Activated CD4-positive, alpha-beta T cell treated with anti-CD3 and anti-CD28 coated beads, Interleukin-2, Interleukin-6, amounts not matched to agents 100 ng/mL and 50 ng/mL, durations not matched to agents 16 hours and 8 hours (primary cell): ENCODE measurements at regions not wholly inside any gene's neighbourhood (a gene's known extent, or its start where the extent isn't known, plus 50 kb on each side); places are given as distances from the start of the nearest gene placed in this dataset.

Experiments used
- DNase-seq: peaks from one replicate; pipeline ENCODE4 v3.0.0-alpha.2; 2020

DNA sequence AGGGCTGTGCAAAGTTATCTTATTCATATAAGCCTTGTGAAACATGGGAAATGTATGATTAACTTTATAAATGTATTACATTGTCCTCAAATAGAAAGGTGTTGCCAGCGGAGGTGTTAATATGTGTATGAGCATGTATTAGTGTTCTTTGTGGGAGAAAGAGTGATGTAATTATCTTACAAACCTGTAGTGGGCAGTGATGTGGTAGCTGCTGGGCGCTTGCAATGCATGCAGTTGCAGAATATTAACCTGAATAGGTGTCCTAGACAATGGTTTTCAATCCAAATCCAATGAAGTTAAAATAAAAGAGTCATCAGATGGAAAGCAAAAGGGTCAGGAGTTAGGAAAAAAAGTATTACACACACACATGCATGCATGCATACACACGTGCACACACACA lies 881.3 kb upstream of the CADM2 start:
- DNase-seq = no peak

DNA sequence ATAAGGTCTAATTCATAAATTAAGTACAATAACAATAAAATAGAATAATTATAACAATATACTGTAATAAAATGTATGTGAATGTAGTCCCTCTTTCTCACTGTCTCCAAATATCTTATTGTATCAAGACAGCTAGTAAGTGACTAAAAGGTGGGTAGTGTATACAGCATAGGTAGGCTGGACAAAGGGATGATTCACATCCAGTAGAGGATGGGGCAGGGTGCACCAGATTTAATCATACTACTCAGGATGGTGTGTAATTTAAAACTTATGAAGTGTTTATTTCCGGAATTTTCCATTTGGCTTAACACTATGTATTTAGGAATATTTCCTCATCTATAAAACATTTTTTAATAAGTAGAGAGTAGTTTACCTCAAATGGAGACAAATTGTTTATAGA lies 876.1 kb upstream of the CADM2 start:
- no peak for DNase-seq

DNA sequence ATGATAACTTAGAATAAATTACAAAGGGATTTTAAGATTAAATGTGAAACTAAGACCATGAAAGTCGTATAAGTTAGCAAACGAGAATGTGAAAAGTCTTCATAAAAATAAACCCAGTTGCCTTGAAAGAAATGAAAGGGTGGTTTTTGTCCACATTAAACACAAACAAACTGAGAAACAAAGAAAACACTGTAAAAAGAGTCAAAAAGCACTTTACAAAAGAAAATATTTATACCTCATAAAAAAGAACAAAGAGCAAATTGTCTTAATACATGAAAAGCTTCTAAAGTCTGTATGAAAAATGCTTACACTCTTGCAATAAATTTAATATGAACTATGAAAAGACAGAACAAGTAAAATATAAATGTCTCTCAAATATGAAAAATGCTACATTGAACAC lies 865.9 kb upstream of the CADM2 start:
- no peak for DNase-seq

DNA sequence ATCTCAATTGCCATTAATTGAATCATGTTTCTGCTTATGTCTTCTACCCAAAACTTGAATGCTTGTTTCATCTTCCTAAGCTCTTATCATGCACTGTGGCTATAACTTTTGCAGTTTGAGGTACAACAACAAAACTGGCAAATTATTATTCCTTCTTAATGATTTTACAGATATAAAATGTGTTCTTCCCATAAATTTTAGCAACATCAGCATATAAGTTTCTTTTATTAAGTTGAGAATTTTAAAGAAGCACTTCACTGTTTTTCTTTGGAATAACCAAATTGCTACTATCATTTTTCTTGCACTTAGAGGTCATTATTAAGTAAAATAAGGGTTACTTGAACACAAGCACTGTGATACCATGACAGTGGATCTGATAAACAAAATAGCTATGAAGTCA lies 862.6 kb upstream of the CADM2 start:
- DNase-seq = no peak

DNA sequence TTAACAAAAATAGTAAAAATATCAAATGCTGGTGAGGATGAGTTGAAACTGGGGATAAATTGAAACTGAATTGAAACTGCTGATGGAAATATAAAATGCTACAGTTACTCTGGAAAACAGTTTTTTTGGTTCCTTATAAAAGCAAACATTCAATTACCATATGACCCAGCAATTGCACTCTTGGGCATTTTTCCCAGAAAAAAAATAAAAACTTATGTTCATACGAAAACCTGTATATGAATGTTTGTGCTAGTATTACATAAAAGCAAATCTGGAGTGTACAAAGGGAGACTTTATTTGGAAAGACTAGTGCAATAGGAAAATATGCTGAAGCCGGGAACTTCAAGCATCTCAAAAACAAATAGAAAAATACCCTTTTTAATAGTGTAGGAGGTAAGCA lies 857.9 kb upstream of the CADM2 start:
- no peak for DNase-seq

DNA sequence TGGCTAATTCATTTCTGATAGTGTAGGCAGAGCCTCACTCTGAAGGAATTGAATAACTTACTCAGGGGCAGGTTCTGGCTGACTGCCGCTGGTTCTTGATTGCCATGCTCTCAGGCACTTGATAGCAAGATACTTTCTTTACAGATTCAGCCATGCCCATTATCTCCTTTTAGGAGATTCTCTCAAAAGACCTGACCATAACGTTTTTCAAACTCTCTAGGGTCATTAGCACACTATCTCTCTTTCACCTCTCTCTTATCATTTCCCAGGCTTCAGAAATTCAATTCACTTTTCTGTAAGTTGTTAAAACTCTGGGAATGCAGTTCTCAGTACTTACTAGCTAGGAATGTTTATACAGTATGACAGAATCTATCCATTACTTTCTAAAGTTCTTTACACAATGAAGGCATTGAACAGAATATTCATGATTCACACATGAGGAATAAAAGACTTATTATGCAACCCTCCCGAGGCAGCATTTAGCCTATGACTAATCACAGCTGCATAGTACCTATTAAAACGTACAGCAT lies 850.3 kb upstream of the CADM2 start:
- no peak for DNase-seq

DNA sequence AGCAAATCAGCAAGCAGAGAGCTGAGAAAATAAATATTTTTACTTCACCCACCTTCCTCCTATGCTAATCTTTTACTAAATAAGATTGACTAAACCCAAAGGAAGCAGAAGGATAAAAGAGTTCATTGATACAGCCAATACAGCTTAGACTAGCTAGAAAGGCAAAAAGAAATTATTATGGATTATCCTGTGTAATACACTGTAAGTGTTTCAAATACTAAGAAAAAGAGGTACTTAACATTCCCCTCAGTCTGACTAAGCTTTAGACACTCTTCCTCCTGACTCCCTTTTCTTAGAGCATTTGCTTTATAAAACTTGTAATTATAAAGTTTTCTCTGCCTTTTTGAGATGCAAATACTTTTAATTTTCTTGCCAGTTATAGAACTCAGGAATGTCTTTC lies 848.9 kb upstream of the CADM2 start:
- DNase-seq = no peak

DNA sequence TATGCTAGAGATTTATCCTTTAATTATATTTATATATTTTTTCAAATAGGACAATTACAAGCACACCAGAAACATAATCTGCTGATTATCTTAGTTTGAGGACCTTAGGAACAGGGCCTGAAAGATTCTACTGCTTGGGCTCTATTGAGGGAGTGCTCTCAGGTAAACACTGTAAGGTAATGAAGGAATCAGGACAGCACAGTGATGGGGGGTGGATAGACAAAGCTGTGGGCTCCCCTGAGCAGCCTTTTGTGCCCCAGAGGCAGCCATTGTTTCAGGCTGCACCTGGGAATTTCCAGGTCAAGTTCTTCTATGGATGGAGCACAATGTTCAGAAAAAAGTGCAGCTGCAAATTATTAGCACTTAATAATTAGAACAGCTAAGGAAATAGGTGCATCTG lies 848.0 kb upstream of the CADM2 start:
- no peak for DNase-seq

DNA sequence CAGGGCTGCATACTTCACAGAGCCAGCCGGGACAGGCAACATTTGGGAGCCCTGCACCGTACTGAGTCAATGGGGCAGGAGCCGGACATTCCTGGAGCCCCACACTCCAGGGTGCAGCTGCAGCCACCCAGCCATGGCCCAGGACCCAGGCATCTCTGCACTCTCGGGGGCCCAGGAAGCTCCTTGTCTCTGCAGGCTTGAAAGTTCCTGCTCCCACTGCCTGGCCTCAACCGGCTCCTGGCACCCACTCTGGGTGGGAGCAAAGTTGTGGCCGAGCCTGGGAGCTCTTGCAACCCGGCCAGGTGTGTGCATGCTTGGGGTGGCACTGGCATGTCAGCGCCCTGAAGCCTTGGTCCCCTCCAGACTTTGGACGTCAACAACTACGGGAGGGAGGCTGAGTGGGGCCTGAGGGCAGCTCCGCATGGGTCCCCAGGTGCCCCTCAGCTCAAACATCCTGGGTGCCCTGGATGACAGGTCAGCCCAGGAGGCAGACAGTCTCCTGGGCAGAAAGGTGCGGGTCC lies 833.5 kb upstream of the CADM2 start:
- no peak for DNase-seq

DNA sequence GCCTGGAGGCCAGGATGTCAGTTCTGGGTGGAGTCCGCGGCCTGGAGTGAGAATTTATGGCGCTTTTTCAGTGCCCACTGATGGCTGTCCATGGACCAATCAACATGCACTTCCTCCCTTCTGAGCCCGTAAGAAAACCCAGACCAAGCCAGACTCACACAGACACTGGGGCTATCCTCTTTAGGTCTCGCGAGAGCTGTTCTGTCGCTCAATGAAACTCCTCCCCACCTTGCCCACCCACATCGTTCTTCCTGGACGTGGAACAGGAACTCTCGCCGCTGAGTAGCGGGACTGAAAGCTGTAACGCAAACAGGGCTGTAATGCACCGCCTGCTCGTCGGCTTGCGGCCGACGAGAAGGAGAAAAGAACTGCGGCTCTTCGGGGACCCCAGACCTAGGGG lies 833.0 kb upstream of the CADM2 start:
- no peak for DNase-seq

DNA sequence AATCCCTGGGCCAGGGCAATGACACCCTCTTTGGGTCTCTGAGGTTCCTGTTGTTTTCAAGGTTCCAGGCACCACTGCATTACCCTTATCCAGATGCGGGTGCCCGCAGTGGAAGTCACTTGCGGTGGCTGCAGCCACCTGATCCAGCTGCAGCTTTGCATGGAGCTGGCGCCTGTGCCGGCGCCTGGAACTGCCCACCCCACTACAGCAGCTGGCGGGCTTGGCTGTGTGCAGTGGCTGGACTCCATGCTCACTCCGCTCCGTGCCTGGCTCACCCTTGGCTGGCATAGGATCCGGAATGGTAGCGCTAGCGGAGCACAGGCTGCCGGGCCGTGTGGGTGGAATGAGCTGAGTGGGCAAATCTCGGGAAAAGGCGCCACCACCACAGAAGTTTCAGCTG lies 832.6 kb upstream of the CADM2 start:
- no peak for DNase-seq

DNA sequence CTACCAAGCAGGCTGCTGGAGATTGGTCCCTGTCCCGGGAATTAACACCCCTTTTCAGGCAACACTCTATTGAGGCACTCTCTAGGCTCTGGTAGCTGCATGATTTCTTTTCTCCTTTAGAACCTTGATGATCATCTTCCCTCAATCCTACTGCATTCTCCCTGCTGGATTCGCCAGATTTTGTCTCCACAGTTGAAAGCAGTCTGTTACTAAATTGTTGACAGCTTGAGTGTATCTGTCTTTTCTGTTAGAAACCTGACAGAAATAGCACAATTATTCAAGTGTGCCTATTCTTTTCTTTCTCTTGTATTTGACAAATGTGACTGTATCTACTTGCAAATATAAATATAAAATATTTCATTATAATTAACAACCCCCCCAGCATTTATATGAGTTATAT lies 830.8 kb upstream of the CADM2 start:
- DNase-seq = no peak

DNA sequence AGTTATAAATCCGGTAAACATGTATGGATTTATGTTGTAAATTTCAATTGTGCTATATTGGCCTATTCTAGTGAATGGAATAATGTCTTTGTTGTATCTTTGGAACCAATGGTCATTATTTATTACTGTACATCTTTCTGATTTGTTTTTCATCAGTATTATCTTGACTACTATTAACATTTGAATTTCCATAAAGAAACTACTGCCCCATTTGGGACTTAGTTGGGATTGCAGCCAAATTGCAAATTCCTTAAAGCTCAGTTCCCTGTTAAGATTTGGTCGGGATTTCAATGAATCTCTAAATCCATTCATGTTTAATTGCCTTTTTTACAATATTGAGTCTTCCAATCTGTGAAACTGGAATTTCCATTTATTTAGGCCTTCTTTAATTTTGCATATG lies 822.4 kb upstream of the CADM2 start:
- DNase-seq = no peak

DNA sequence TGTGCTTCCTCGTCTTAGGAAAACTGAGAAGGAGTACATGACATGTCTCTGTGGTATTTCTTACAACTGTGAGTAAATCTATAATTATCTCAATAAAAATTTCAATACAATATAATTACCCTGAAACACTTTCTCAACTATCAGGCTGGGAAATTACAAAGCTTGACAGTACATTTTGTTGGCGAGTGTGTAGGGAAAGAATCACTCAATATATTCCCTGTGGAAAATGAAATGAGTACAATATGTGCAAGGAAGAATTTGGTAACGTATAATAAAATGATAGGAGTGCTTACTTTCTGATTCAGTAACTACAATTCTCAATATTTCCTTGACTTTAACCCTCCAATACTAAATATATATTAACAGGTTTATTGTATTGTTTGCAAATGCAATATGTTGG lies 818.2 kb upstream of the CADM2 start:
- no peak for DNase-seq

DNA sequence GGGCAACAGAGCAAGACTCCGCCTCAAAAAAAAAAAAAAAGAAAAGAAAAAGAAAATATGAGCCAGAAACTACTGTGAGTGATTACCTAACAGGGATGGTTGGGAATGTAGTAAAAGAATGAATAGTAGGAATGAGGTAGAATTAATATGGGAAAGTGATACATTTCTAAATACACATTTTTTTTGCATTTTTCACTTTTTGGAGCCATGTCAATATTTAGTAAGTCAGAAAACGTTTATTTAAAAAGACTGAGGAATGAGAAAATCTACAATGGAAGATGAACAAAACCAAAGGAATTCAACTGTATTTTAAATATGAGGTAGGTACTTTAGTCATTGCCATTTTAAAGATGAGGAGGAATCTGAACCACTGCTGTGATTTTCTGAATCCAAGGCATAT lies 817.2 kb upstream of the CADM2 start:
- DNase-seq = no peak

DNA sequence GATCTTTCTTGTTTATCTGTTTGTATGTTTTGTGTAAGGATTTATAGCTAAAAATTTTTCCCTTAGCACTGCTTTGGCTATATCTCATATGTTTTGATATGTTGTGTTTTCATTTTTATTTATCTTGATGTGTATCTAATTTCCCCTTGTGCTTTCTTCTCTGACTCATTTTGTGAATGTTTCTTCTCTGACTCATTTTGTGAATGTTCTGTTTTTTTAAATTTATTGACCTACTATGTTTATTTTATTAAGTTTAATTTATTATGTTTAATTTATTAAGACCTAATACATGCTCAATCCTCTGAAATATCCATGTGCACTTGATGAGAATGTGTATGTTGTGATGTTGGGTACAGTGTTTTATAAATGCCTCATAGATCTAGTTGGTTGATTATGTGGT lies 793.5 kb upstream of the CADM2 start:
- no peak for DNase-seq

DNA sequence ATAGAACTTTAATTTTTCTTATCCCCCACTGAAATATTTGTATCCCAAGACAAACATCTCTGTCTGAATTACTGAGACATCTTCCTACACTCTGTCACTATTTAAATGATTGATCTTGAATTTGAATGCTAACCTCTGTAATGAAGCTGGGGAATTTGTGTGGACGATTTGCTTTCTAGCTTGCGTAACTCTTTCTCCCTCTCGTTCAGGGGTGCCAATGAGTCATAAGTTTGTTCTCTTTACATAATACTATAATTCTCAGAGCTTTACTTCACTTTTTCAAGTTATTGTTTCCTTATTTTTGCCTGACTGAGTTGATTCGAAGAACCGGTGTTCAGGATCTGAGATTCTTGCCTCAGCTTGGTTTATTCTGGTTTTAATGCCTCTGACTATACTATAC lies 783.3 kb upstream of the CADM2 start:
- DNase-seq = no peak

DNA sequence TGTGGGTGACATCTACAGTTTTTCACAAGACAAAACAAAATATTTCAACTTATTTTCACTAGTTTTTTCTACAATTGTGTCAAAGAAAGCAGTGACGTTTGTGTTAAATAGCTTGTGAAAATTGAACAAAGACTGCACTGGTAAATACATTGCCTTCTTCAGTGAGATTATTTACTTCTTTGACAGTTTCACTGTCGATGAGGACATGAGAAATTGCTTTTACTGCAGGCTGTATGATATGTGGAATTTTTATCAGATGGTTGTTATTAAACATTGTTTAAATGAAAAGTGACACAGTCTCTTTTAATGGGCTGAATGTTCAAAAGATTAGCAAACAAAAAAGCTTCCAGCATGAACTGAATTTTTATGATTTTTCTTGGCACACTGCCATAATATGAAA lies 773.9 kb upstream of the CADM2 start:
- DNase-seq = no peak

DNA sequence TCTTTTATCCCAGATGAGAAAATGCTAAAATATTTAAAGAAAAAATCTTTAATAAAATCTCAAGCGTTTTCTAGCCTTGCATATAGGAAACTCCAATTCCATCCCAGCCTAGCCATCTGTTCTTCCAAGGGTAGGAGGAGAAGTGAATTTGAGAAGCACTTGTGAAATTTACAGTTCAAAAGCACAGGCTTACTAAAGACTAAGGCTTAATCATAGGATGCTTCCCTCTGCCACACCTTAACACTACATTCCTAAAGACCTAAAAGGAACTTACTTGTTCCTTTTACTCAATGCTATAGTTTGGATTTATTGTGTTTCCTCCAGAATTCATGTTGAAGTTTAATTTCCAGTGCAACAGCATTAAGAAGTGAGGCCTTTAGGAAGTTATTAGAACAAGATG lies 764.8 kb upstream of the CADM2 start:
- DNase-seq = no peak

DNA sequence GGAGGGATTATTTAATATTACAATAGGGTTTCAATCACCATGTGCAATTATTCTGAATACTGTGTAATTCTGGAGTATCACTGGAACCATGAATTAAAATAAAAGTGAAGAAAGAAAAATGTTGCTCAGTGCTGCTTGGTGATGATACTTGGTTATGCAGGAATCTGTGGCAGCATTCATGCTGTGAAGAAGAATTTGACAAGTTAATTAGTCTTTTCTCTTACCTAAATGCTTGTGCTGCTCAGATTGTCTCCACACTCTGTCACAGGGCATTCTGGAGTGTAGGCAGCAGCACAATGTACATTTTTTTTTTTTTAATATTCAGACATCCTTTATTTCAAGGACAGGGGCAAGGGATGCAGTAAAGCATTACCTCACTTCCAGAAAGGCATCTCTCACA lies 749.3 kb upstream of the CADM2 start:
- DNase-seq = no peak

DNA sequence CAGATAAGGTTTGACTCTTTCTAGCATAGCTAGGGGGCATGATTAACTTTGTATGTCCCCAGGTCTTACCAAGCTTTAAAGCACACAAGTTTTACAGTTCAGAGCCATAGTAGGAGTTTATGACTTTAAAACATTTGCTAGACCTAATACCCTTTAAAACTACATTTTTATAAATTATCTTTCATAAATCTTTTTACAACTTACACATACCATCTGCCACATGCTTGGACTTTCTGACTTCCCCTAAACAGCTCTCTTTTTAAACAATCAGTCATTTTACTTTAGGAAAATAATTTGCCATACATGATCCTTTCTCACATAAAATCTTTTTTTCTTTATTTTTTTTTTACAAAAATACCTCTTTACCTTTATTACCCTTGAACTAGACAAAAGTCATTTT lies 735.3 kb upstream of the CADM2 start:
- DNase-seq = no peak

DNA sequence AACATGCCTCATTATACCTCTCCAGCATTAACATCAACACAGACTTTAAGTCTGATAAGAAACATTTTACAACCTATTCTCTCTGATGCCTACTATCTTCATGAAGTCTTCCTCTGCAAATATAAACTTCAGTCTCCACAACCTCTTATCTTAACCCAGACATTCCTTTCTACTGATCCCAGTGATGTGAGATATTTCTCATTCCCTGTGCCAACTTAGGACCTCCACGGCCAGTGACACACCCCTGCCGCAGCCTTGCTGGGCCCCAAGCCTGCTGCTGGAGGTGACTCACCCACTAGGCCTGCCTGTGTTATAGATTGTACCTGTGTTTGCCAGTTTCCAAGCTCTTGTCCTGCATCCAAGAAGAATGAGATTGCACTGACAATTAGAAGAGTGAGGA lies 734.5 kb upstream of the CADM2 start:
- DNase-seq = no peak

DNA sequence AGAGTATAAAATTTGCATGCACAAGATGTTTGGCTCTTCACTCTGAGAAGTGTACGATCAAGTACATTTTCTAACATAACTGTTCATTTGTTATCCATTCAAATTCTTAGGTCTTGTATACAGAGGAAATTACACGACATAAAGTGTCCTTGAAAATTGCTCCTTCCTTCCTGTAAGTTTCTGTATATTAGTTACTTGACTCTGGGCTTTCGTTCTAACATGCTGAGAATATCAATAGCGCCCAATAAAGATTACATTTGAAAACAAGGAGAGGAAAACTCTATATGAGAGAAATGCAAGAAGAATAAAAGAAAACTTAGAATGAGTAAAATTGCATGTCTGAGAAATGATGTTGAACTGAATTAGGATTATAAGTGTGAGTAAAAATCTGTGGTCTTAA lies 722.5 kb upstream of the CADM2 start:
- no peak for DNase-seq

DNA sequence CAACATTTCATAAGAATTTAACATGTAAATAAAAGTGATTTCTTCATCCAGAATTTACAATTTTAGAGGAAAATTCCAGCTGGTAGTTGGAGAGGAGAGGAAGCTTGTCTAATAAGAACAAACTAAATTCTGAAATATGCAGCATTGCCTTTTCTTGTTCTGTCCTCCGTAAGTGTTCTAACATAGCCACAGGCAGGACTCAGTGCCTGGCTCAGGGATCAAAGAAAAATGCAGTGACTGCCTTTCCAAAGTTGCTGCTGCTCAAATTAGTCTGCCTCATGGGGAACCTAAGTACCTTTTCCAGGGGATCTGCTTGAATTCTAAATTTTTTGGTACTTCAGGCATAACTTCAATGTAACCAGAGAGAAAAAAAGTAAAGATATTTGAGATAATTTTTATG lies 713.0 kb upstream of the CADM2 start:
- no peak for DNase-seq

DNA sequence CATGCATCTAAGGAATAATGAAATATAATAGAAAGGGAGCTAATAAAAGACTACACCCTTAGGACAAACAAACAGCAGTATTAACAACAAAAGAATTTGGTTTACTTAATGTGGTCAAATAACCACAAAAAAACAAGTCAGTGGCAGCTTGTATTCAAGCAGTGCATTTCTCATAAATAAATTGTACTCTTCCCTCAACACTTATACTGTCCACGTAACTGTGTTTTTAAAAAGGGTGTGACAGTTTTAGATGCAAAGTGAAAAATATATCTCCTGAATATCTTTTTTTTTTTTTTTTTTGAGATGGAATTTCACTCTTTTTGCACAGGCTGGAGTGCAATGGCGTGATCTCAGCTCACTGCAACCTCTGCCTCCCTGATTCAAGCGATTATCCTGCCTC lies 698.2 kb upstream of the CADM2 start:
- DNase-seq = no peak

DNA sequence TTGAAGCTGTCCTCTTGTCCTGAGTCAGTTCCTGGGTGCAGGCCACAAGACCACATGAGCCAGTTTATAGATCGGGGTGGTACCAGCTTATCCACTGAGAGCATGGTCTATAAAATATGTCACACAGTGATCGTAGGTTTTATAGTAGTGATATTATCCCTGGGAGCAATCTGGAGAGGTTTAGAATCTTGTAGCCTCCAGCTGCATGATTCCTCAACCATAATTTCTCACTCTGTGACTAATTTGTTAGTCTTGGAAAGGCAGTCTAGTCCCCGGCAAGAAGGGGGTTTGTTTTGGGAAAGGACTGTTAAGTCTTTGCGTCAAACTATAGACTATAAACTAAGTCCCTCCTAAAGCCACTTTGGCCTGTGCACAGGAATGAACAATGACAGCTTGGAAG lies 693.0 kb upstream of the CADM2 start:
- DNase-seq = no peak
